GM19468 (cell line): ENCODE measurements at regions not wholly inside any gene's neighbourhood (a gene's known extent, or its start where the extent isn't known, plus 50 kb on each side); places are given as distances from the start of the nearest gene placed in this dataset.

ENCODE experiments used
- ATAC-seq: cut with Tn5 transposase; IDR thresholded peaks from one replicate; pipeline ENCODE4 v1.9.1; 2021; ENCODE audit warnings: mild to moderate bottlenecking, moderate library complexity, moderate number of reproducible peaks; ENCODE audit not compliant: unreplicated experiment; ENCODE audit errors: extremely low read depth

GRCh38 chr5:54722846-54723433 is 205.4 kb downstream of the SNX18 start:
- no peak for ATAC-seq

- no peak for ATAC-seq
Measured at GRCh38 chr5:54721951-54722654, 204.5 kb downstream of the SNX18 start.

- ATAC-seq = no peak
Measured at GRCh38 chr5:54721116-54721515, 203.6 kb downstream of the SNX18 start.

GRCh38 chr5:54720341-54720740 is 202.8 kb downstream of the SNX18 start:
- no peak for ATAC-seq

- ATAC-seq = no peak
Measured at GRCh38 chr5:54719384-54720283, 202.1 kb downstream of the SNX18 start.

- ATAC-seq = no peak
Measured at GRCh38 chr5:54718656-54719055, 201.1 kb downstream of the SNX18 start.

GRCh38 chr5:54717870-54718269 is 200.3 kb downstream of the SNX18 start:
- ATAC-seq = no peak

GRCh38 chr5:54717459-54717858 is 199.9 kb downstream of the SNX18 start:
- ATAC-seq = no peak

GRCh38 chr5:54713923-54714581 is 196.5 kb downstream of the SNX18 start:
- no peak for ATAC-seq

- ATAC-seq = no peak
Measured at GRCh38 chr5:54709096-54709495, 191.5 kb downstream of the SNX18 start.

GRCh38 chr5:54707841-54708240 is 190.3 kb downstream of the SNX18 start:
- ATAC-seq = no peak

- ATAC-seq = no peak
Measured at GRCh38 chr5:54705994-54706653, 188.6 kb downstream of the SNX18 start.

- no peak for ATAC-seq
Measured at GRCh38 chr5:54704825-54705224, 187.3 kb downstream of the SNX18 start.

GRCh38 chr5:54704333-54704732 is 186.8 kb downstream of the SNX18 start:
- no peak for ATAC-seq

- ATAC-seq = no peak
Measured at GRCh38 chr5:54703565-54704255, 186.2 kb downstream of the SNX18 start.

- no peak for ATAC-seq
Measured at GRCh38 chr5:54703133-54703532, 185.6 kb downstream of the SNX18 start.

- ATAC-seq = no peak
Measured at GRCh38 chr5:54702470-54702869, 184.9 kb downstream of the SNX18 start.

- no peak for ATAC-seq
Measured at GRCh38 chr5:54700986-54701578, 183.5 kb downstream of the SNX18 start.

GRCh38 chr5:54696931-54697330 is 179.4 kb downstream of the SNX18 start:
- ATAC-seq = no peak
